T-cell (primary cell): ENCODE measurements at regions not wholly inside any gene's neighbourhood (a gene's known extent, or its start where the extent isn't known, plus 50 kb on each side); places are given as distances from the start of the nearest gene placed in this dataset.

Experiments
- ATAC-seq, 4 experiments: fragments of 200-7000 bp in 3 of 4; fragments of 150-1000 bp in 1 of 4; cut with Tn5 transposase; replicated peaks in 1 of 4; 1 replicate in 3 of 4; 2 replicates in 1 of 4; pipeline ENCODE4 v1.10.0; 2021; ENCODE audit warnings: moderate library complexity in 3 of 4, mild to moderate bottlenecking in 2 of 4, moderate number of reproducible peaks in 1 of 4
- CTCF ChIA-PET, 2 donors: fragments of 300-600 bp; sonication (Branson Sonifier 250); formaldehyde crosslinking; loops; one replicate each; lab custom pipeline; 2022; ENCODE audit warnings: antibody characterized with exemption in 2 of 2; lab: Charles Lee
- POLR2A ChIA-PET, 2 donors: fragments of 300-600 bp; sonication (Branson Sonifier 250); formaldehyde crosslinking; loops; one replicate each; lab custom pipeline; 2022; ENCODE audit warnings: antibody characterized with exemption in 2 of 2; lab: Charles Lee
- DNase-seq, 35 experiments: peaks; one replicate each; pipeline versions ENCODE4 v3.0.0 to v3.0.0-alpha.2; 2013 to 2023
- H3K27ac ChIP-seq: one replicate; pipeline ENCODE4 v1.5.1; 2013; ENCODE audit warnings: low read length
- H3K27me3 ChIP-seq, 2 experiments: replicated peaks in 1 of 2; 1 replicate in 1 of 2; 2 replicates in 1 of 2; pipeline versions ENCODE4 v1.6.1 to v1.7.0; 2013; ENCODE audit warnings: low read length in 1 of 2, mixed read lengths in 1 of 2; ENCODE audit not compliant: control insufficient read depth in 2 of 2, insufficient read depth in 2 of 2; ENCODE audit errors: extremely low read depth in 1 of 2
- H3K36me3 ChIP-seq, 2 donors: 1 replicate in 1 of 2; 2 replicates in 1 of 2; pipeline versions ENCODE4 v1.6.1 to v1.7.0; 2013; ENCODE audit warnings: low read length in 1 of 2; ENCODE audit not compliant: control insufficient read depth in 2 of 2, insufficient read depth in 1 of 2; ENCODE audit errors: extremely low read depth in 1 of 2
- H3K4me1 ChIP-seq, 2 experiments: 1 replicate in 1 of 2; 2 replicates in 1 of 2; pipeline versions ENCODE4 v1.6.1 to v1.7.0; 2013; ENCODE audit warnings: low read length in 2 of 2, mixed read lengths in 1 of 2; ENCODE audit not compliant: insufficient read depth in 2 of 2, control insufficient read depth in 1 of 2; ENCODE audit errors: extremely low read depth in 1 of 2
- H3K4me3 ChIP-seq, 2 donors: 1 replicate in 1 of 2; 2 replicates in 1 of 2; pipeline versions ENCODE4 v1.5.1 to v1.7.0; 2013; ENCODE audit warnings: mild to moderate bottlenecking in 2 of 2, low read length in 1 of 2, moderate library complexity in 1 of 2; ENCODE audit not compliant: control insufficient read depth in 1 of 2; ENCODE audit errors: extremely low read depth in 1 of 2
- H3K9me3 ChIP-seq: 2 replicates; pipeline ENCODE4 v1.7.0; 2013
- H3K27ac Mint-ChIP-seq, 2 donors: one replicate each; pipeline ENCODE4 v1.8.0; 2020 to 2021; ENCODE audit warnings: mild to moderate bottlenecking in 2 of 2, mixed read lengths in 2 of 2
- H3K27me3 Mint-ChIP-seq, 2 donors: one replicate each; pipeline ENCODE4 v1.8.0; 2021 to 2022; ENCODE audit warnings: mixed read lengths in 2 of 2
- H3K36me3 Mint-ChIP-seq: one replicate; pipeline ENCODE4 v1.8.0; 2021; ENCODE audit warnings: mixed read lengths
- H3K4me1 Mint-ChIP-seq, 3 donors: one replicate each; pipeline ENCODE4 v1.8.0; 2020 to 2022; ENCODE audit warnings: mixed read lengths in 3 of 3, mild to moderate bottlenecking in 1 of 3
- H3K4me3 Mint-ChIP-seq, 3 donors: one replicate each; pipeline ENCODE4 v1.8.0; 2020 to 2022; ENCODE audit warnings: mild to moderate bottlenecking in 3 of 3, mixed read lengths in 3 of 3, moderate library complexity in 3 of 3
- H3K9me3 Mint-ChIP-seq, 3 donors: one replicate each; pipeline ENCODE4 v1.8.0; 2020 to 2022; ENCODE audit warnings: mixed read lengths in 3 of 3
- WGBS: methylation state at CpG from one replicate; pipeline ENCODE4 v1.1.5; 2013; ENCODE audit warnings: missing lambda C conversion rate; ENCODE audit not compliant: insufficient coverage; 5-methylcytosine and 5-hydroxymethylcytosine counted together

DNA sequence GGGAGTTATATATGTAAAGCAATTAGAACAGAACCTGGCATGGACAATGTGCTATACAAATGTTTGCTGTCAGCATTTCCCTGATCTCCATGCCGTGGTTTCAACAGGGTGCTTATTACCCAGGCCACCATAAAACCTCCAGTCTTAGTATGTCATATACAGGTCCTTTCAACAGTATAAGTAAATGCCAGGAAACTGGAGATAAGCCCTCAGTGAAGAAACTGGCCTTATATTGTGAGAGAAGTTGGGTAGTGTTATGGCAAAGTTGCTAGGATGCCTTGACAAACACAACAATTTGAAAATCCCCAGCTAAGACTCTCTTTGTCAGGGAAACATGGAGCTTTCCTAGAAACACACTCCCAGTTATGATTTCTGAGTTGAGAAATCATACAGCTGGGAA, 850.2 kb upstream of the ADAMTS5 start:
- H3K4me1 ChIP-seq = no peaks in the 10 kb centered on the region
- WGBS = no CpG with 5 or more reads among the region's 1 CpG
- CTCF ChIA-PET = no interaction called here
- no peaks in the 10 kb centered on the region for H3K9me3 ChIP-seq
- H3K4me1 Mint-ChIP-seq = no peaks in the 10 kb centered on the region
- POLR2A ChIA-PET = no interaction called here
- no peak overlapping the region for H3K4me3 Mint-ChIP-seq
- H3K27me3 Mint-ChIP-seq = no peaks in the 10 kb centered on the region
- no peak for DNase-seq
- H3K27me3 ChIP-seq = no peaks in the 10 kb centered on the region
- no peak for ATAC-seq
- no peak overlapping the region for H3K27ac Mint-ChIP-seq
- H3K27ac ChIP-seq = no peak overlapping the region
- H3K4me3 ChIP-seq = no peak overlapping the region
- H3K36me3 ChIP-seq = no peaks in the 10 kb centered on the region
- H3K36me3 Mint-ChIP-seq = no peaks in the 10 kb centered on the region
- peaks cover 0 to 5% (median 0%) of the 10 kb centered on the region in 3 donors for H3K9me3 Mint-ChIP-seq

GRCh38 chr21:27816301-27816700, 849.4 kb upstream of the ADAMTS5 start:
- ChIA-PET CTCF (no interaction called here), POLR2A (no interaction called here)
- H3K9me3 Mint-ChIP-seq = peaks cover 0 to 5% (median 0%) of the 10 kb centered on the region in 3 donors
- ATAC-seq (no peak), DNase-seq (no peak)
- H3K27ac Mint-ChIP-seq = no peak overlapping the region
- no peak overlapping the region for H3K4me3 ChIP-seq
- no peaks in the 10 kb centered on the region for H3K27me3 Mint-ChIP-seq
- H3K4me3 Mint-ChIP-seq = no peak overlapping the region
- H3K9me3 ChIP-seq = peaks cover 2% of the 10 kb centered on the region
- no peaks in the 10 kb centered on the region for H3K36me3 Mint-ChIP-seq
- H3K36me3 ChIP-seq = no peaks in the 10 kb centered on the region
- no peaks in the 10 kb centered on the region for H3K4me1 Mint-ChIP-seq
- H3K27me3 ChIP-seq = no peaks in the 10 kb centered on the region
- H3K27ac ChIP-seq = no peak overlapping the region
- WGBS = no CpG with 5 or more reads among the region's 4 CpGs
- no peaks in the 10 kb centered on the region for H3K4me1 ChIP-seq

DNA sequence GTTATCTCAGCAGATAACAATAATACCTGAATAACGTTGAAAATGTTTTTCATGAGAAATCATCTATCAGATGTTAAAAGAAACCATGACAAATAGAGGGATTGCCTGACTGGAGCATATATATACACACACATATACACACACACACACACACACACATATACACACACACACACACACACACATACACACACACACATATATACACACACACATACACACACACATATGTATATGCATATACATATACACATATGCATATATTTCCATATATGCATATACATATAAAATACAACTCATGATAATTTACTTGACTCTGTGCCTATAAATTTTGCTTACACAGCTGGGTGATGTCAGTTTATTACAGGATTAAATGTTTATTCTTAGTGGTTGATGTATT, 847.3 kb upstream of the ADAMTS5 start:
- H3K4me1 Mint-ChIP-seq = no peaks in the 10 kb centered on the region
- ATAC-seq (no peak), DNase-seq (no peak)
- POLR2A ChIA-PET = no interaction called here
- H3K36me3 ChIP-seq = no peaks in the 10 kb centered on the region
- no peaks in the 10 kb centered on the region for H3K27me3 ChIP-seq
- no peaks in the 10 kb centered on the region for H3K36me3 Mint-ChIP-seq
- H3K4me3 ChIP-seq = no peak overlapping the region
- H3K27me3 Mint-ChIP-seq = no peaks in the 10 kb centered on the region
- H3K4me1 ChIP-seq = no peaks in the 10 kb centered on the region
- no CpG with 5 or more reads among the region's 1 CpG for WGBS
- H3K9me3 ChIP-seq = peaks cover 2% of the 10 kb centered on the region
- CTCF ChIA-PET = no interaction called here
- no peak overlapping the region for H3K27ac ChIP-seq
- no peaks in the 10 kb centered on the region for H3K9me3 Mint-ChIP-seq
- H3K4me3 Mint-ChIP-seq = no peak overlapping the region
- no peak overlapping the region for H3K27ac Mint-ChIP-seq

DNA sequence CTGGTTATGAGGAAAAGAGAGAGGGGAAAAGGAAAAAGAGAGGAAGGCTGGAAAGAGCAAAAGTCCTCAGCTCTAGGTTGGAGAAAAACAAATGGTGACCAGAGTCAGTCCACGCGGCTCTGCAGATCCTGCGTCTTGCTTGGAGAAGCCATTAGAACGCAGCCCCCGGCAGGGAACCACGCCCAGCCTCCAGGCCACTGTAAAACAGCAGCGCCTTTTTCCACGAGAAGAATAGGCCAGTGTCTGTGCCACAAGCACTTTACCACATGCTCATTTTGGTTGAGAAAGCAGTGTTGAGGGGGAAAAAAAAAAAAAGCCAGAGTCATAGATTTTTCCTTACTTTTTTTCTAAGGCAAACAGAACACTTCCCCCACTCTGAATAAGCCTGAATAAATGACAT, 846.9 kb upstream of the ADAMTS5 start:
- Mint-ChIP-seq H3K27ac (no peak overlapping the region), H3K4me3 (no peak overlapping the region), H3K4me1 (no peaks in the 10 kb centered on the region), H3K27me3 (no peaks in the 10 kb centered on the region), H3K36me3 (no peaks in the 10 kb centered on the region), H3K9me3 (no peaks in the 10 kb centered on the region)
- H3K9me3 ChIP-seq = peaks cover 2% of the 10 kb centered on the region
- 85% methylated on average over 5 of the region's 8 CpGs for WGBS
- no peak for DNase-seq
- no peaks in the 10 kb centered on the region for H3K27me3 ChIP-seq
- H3K27ac ChIP-seq = no peak overlapping the region
- H3K36me3 ChIP-seq = no peaks in the 10 kb centered on the region
- no peaks in the 10 kb centered on the region for H3K4me1 ChIP-seq
- ChIA-PET POLR2A (no interaction called here), CTCF (no interaction called here)
- no peak overlapping the region for H3K4me3 ChIP-seq
- no peak for ATAC-seq

GRCh38 chr21:27813344-27813743, 846.5 kb upstream of the ADAMTS5 start:
- no CpG with 5 or more reads among the region's 1 CpG for WGBS
- H3K36me3 Mint-ChIP-seq = no peaks in the 10 kb centered on the region
- H3K4me3 Mint-ChIP-seq = no peak overlapping the region
- no peaks in the 10 kb centered on the region for H3K27me3 ChIP-seq
- H3K4me1 Mint-ChIP-seq = no peaks in the 10 kb centered on the region
- H3K9me3 ChIP-seq = peaks cover 2% of the 10 kb centered on the region
- no peaks in the 10 kb centered on the region for H3K4me1 ChIP-seq
- DNase-seq (no peak), ATAC-seq (no peak)
- no peaks in the 10 kb centered on the region for H3K36me3 ChIP-seq
- ChIA-PET POLR2A (no interaction called here), CTCF (no interaction called here)
- no peaks in the 10 kb centered on the region for H3K27me3 Mint-ChIP-seq
- no peak overlapping the region for H3K27ac ChIP-seq
- H3K4me3 ChIP-seq = no peak overlapping the region
- H3K9me3 Mint-ChIP-seq = no peaks in the 10 kb centered on the region
- no peak overlapping the region for H3K27ac Mint-ChIP-seq

DNA sequence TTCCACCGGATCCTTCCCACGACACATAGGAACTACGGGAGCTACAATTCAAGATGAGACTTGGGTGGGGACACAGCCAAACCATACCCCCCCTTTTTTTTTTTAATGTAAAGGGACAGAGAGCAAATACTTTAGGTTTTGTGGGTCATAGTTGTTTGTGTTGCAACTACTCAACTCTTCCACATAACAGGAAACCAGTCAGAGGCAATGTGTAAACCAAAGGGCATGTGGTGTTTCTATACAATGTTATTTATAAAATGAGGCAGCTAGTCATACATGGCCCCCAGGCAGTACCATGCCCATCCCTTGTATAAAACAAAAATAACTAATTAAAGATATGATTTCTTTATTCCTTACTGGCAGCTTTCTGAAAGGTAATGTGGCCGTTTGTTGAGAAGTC, 845.4 kb upstream of the ADAMTS5 start:
- DNase-seq = no peak
- Mint-ChIP-seq H3K9me3 (no peaks in the 10 kb centered on the region), H3K4me3 (no peak overlapping the region), H3K4me1 (no peaks in the 10 kb centered on the region), H3K27ac (no peak overlapping the region), H3K36me3 (no peaks in the 10 kb centered on the region), H3K27me3 (no peaks in the 10 kb centered on the region)
- H3K4me1 ChIP-seq = no peaks in the 10 kb centered on the region
- no peak overlapping the region for H3K4me3 ChIP-seq
- H3K9me3 ChIP-seq = peaks cover 2% of the 10 kb centered on the region
- H3K27me3 ChIP-seq = no peaks in the 10 kb centered on the region
- WGBS = no CpG with 5 or more reads among the region's 4 CpGs
- no peak overlapping the region for H3K27ac ChIP-seq
- no peaks in the 10 kb centered on the region for H3K36me3 ChIP-seq
- POLR2A ChIA-PET = interaction anchor here (0.6 kb wide), 2 partner anchors 8 to 748 kb away, joined by 3 to 5 read pairs; no protein-coding TSS in a partner anchor
- CTCF ChIA-PET = interaction anchor here in 1 of 2 donors (0.7 kb wide), 1 partner anchor 1747 kb away, joined by 3 read pairs; no protein-coding TSS in a partner anchor
- ATAC-seq = no peak

GRCh38 chr21:27808923-27809322, 842.0 kb upstream of the ADAMTS5 start:
- peaks cover 2% of the 10 kb centered on the region for H3K9me3 ChIP-seq
- no peaks in the 10 kb centered on the region for H3K9me3 Mint-ChIP-seq

More at GRCh38 chr21:27808923-27809322, 842.0 kb upstream of the ADAMTS5 start:
- Histone ChIP-seq H3K27ac (no peak overlapping the region), H3K36me3 (no peaks in the 10 kb centered on the region), H3K4me1 (no peaks in the 10 kb centered on the region), H3K4me3 (no peak overlapping the region), H3K27me3 (no peaks in the 10 kb centered on the region)
- ChIA-PET CTCF (interaction anchor here in 1 of 2 donors (0.7 kb wide), 1 partner anchor 9 kb away, joined by 3 read pairs; no protein-coding TSS in a partner anchor), POLR2A (no interaction called here)
- ATAC-seq (no peak), DNase-seq (no peak)
- Mint-ChIP-seq H3K27ac (no peak overlapping the region), H3K27me3 (no peaks in the 10 kb centered on the region), H3K4me3 (no peak overlapping the region), H3K36me3 (no peaks in the 10 kb centered on the region), H3K4me1 (no peaks in the 10 kb centered on the region)
